ENCODE measurements at regions not wholly inside any gene's neighbourhood (a gene's known extent, or its start where the extent isn't known, plus 50 kb on each side); places are given as distances from the start of the nearest gene placed in this dataset.

DNA sequence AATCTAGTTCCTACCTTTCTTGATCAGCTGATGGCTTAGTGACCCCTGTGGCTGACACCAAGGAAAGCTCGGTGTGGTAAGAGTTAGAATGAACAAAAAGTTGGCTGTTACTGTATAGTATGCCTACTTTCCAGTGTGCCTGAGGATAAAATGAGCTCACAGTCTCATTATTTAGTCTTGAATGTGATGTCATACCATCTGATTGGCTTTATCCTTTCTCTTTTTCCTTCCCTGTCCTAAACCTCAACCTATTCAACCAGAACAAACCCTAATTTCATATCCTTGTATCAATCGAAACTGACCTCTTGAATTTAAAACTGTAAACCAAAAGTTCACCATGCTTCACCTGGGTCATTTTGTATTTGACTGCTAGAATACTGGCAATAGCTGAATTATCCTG lies 156.4 kb downstream of the PPARGC1A start:
- no peak overlapping the region for H3K27ac Mint-ChIP-seq
- H3K36me3 Mint-ChIP-seq: no peaks in the 10 kb centered on the region
- H3K9me3 Mint-ChIP-seq: peaks cover 10 to 16% of the 10 kb centered on the region in 2 donors
- no peaks in the 10 kb centered on the region for H3K36me3 ChIP-seq (ENCODE audit: control insufficient read depth, insufficient read depth, low read length)
- H3K27me3 Mint-ChIP-seq (ENCODE audit: low read depth in 2 of 2): no peaks in the 10 kb centered on the region
- H3K4me3 Mint-ChIP-seq: no peak overlapping the region
- H3K27me3 ChIP-seq (ENCODE audit: control insufficient read depth, insufficient read depth, low read length): no peaks in the 10 kb centered on the region
- TF ChIP-seq, protein P1, sequence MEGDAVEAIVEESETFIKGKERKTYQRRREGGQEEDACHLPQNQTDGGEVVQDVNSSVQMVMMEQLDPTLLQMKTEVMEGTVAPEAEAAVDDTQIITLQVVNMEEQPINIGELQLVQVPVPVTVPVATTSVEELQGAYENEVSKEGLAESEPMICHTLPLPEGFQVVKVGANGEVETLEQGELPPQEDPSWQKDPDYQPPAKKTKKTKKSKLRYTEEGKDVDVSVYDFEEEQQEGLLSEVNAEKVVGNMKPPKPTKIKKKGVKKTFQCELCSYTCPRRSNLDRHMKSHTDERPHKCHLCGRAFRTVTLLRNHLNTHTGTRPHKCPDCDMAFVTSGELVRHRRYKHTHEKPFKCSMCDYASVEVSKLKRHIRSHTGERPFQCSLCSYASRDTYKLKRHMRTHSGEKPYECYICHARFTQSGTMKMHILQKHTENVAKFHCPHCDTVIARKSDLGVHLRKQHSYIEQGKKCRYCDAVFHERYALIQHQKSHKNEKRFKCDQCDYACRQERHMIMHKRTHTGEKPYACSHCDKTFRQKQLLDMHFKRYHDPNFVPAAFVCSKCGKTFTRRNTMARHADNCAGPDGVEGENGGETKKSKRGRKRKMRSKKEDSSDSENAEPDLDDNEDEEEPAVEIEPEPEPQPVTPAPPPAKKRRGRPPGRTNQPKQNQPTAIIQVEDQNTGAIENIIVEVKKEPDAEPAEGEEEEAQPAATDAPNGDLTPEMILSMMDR (IDR thresholded peaks at IDR 0.05): no peak
- H3K4me1 ChIP-seq (ENCODE audit: control insufficient read depth, insufficient read depth, low read length): no peaks in the 10 kb centered on the region
- H3K27ac ChIP-seq (ENCODE audit: low read length): no peak overlapping the region
- no peak overlapping the region for H3K4me3 ChIP-seq (ENCODE audit: low read length)
- 93% methylated on average over 2 of the region's 2 CpGs for WGBS (ENCODE audit: insufficient coverage)
- H3K4me1 Mint-ChIP-seq: no peaks in the 10 kb centered on the region
- no peaks in the 10 kb centered on the region for H3K9me3 ChIP-seq (ENCODE audit: control insufficient read depth, insufficient read depth, low read length)
- intact Hi-C loops (cut with micrococcal nuclease): no loop called here
- ATAC-seq: no peak
- DNase-seq: no peak

DNA sequence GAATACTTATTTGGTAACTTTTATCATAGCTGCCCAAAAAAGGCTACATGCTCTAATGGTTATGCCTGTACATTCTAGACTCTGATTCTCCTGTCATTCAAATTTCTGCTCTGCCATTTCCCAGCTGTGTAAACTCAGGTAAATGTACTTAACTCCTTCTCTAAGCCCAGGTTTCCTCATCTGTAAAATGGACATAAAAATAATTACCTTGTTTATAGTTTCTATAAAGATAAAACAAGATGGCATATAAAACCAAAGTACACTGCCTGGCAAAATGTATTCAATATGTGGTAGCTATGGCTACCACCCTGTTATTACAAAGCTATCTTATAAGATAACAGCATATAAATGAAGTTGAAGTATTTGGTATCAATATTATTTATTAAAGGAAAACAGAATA lies 158.8 kb downstream of the PPARGC1A start:
- no peak for DNase-seq
- Mint-ChIP-seq H3K36me3 (no peaks in the 10 kb centered on the region), H3K4me1 (no peaks in the 10 kb centered on the region), H3K27me3 (ENCODE audit: low read depth in 2 of 2) (no peaks in the 10 kb centered on the region), H3K4me3 (no peak overlapping the region), H3K27ac (no peak overlapping the region), H3K9me3 (peaks cover 15 to 18% of the 10 kb centered on the region in 2 donors)
- H3K9me3 ChIP-seq (ENCODE audit: control insufficient read depth, insufficient read depth, low read length): no peaks in the 10 kb centered on the region
- intact Hi-C loops (cut with micrococcal nuclease): no loop called here
- no peaks in the 10 kb centered on the region for H3K27me3 ChIP-seq (ENCODE audit: control insufficient read depth, insufficient read depth, low read length)
- no peak overlapping the region for H3K4me3 ChIP-seq (ENCODE audit: low read length)
- H3K36me3 ChIP-seq (ENCODE audit: control insufficient read depth, insufficient read depth, low read length): no peaks in the 10 kb centered on the region
- no peaks in the 10 kb centered on the region for H3K4me1 ChIP-seq (ENCODE audit: control insufficient read depth, insufficient read depth, low read length)
- TF ChIP-seq, protein P1 (IDR thresholded peaks at IDR 0.05): no peak
- no peak for ATAC-seq
- no peak overlapping the region for H3K27ac ChIP-seq (ENCODE audit: low read length)

DNA sequence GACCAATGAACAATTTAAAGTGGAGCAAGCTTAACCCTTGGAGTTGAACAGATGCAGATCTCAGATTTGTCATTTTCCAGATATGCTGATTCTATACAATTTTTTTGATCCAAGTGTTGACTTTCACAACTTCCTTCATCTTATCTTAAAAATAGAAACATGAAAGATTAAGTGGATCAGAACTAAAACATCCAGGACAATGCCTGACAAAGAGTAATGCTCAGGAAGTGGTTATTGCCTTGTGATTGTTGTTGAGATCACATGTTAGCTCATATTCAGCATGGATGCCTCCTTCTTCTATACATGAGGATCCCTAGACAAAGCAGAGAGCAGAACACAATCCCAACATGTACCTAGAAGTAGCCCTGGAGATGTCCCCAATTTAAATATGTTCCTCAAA lies 160.9 kb downstream of the PPARGC1A start:
- H3K4me3 ChIP-seq (ENCODE audit: low read length): no peak overlapping the region

DNA sequence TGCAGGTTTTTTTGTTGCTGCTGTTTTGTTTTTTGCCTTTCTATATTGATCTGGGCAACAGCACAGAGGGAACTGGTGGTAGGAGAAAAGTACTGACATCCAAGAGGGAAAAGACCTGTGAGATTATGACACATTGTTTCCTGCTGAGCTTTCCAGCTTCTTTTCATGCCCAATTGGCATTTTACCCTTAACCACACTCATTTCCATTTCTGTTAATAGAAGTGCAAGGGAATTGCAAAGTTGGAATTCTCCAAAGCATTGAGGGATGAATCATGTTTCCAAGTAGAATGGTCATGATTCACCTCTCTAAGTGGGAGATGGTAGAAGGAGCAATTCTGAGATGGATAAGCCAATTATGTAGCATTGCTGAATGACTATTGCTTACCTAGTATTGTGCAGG lies 161.5 kb downstream of the PPARGC1A start:
- Mint-ChIP-seq H3K4me3 (no peak overlapping the region), H3K36me3 (no peaks in the 10 kb centered on the region), H3K9me3 (peaks cover 16% of the 10 kb centered on the region in 2 donors), H3K27me3 (ENCODE audit: low read depth in 2 of 2) (no peaks in the 10 kb centered on the region), H3K27ac (no peak overlapping the region), H3K4me1 (no peaks in the 10 kb centered on the region)
- ATAC-seq (no peak), DNase-seq (no peak)
- Histone ChIP-seq H3K27me3 (ENCODE audit: control insufficient read depth, insufficient read depth, low read length) (no peaks in the 10 kb centered on the region), H3K4me3 (ENCODE audit: low read length) (no peak overlapping the region), H3K27ac (ENCODE audit: low read length) (no peak overlapping the region), H3K9me3 (ENCODE audit: control insufficient read depth, insufficient read depth, low read length) (no peaks in the 10 kb centered on the region), H3K4me1 (ENCODE audit: control insufficient read depth, insufficient read depth, low read length) (no peaks in the 10 kb centered on the region), H3K36me3 (ENCODE audit: control insufficient read depth, insufficient read depth, low read length) (no peaks in the 10 kb centered on the region)
- TF ChIP-seq, protein P1 (IDR thresholded peaks at IDR 0.05): no peak
- intact Hi-C loops (cut with micrococcal nuclease): no loop called here

More for the DNA sequence above, 160.9 kb downstream of the PPARGC1A start:
- Mint-ChIP-seq H3K9me3 (peaks cover 16% of the 10 kb centered on the region in 2 donors), H3K4me3 (no peak overlapping the region), H3K27ac (no peak overlapping the region), H3K27me3 (ENCODE audit: low read depth in 2 of 2) (no peaks in the 10 kb centered on the region), H3K36me3 (no peaks in the 10 kb centered on the region), H3K4me1 (no peaks in the 10 kb centered on the region)
- no peak for ATAC-seq
- Histone ChIP-seq H3K27ac (ENCODE audit: low read length) (no peak overlapping the region), H3K36me3 (ENCODE audit: control insufficient read depth, insufficient read depth, low read length) (no peaks in the 10 kb centered on the region), H3K9me3 (ENCODE audit: control insufficient read depth, insufficient read depth, low read length) (no peaks in the 10 kb centered on the region), H3K27me3 (ENCODE audit: control insufficient read depth, insufficient read depth, low read length) (no peaks in the 10 kb centered on the region), H3K4me1 (ENCODE audit: control insufficient read depth, insufficient read depth, low read length) (no peaks in the 10 kb centered on the region)
- TF ChIP-seq, protein P1 (IDR thresholded peaks at IDR 0.05): no peak
- intact Hi-C loops (cut with micrococcal nuclease): no loop called here
- DNase-seq: no peak

All from natural killer cell (primary cell).